PC-3 (cell line): ENCODE measurements at regions not wholly inside any gene's neighbourhood (a gene's known extent, or its start where the extent isn't known, plus 50 kb on each side); places are given as distances from the start of the nearest gene placed in this dataset.
A peak's percentile ranks its signal among the peaks of the same experiment; 100 is the strongest.

Experiments used
- ATAC-seq: fragments of 200-7000 bp; cut with Tn5 transposase; 2 replicates; pipeline ENCODE4 v1.9.1; 2020; ENCODE audit warnings: mild to moderate bottlenecking, moderate library complexity
- BruUV-seq: library from RNA; stranded (reverse); fragments of 400-500 nt; replicated peaks from 2 replicates; lab custom pipeline; 2021; lab: Mats Ljungman, UMichigan
- CTCF ChIA-PET: fragments of 300-600 bp; sonication (Branson Sonifier 250); formaldehyde crosslinking; loops from one replicate; lab custom pipeline; 2022; ENCODE audit warnings: antibody characterized with exemption; lab: Charles Lee
- POLR2A ChIA-PET: fragments of 300-600 bp; sonication (Branson Sonifier 250); formaldehyde crosslinking; loops from one replicate; lab custom pipeline; 2022; ENCODE audit warnings: antibody characterized with exemption; ENCODE audit not compliant: unreplicated experiment; lab: Charles Lee
- DNase-seq: peaks from one replicate; pipeline ENCODE4 v3.0.0-alpha.2; 2015
- H2AFZ ChIP-seq: fragments of 300-600 bp; sonication (generic); 2 replicates; pipeline ENCODE4 v1.6.0; 2016; ENCODE audit warnings: antibody characterized with exemption, low read length
- H3F3A ChIP-seq: fragments of 300-600 bp; sonication (generic); one replicate; pipeline ENCODE4 v1.6.0; 2017; ENCODE audit warnings: antibody characterized with exemption, low read length, control low read depth, mild to moderate bottlenecking; ENCODE audit not compliant: unreplicated experiment
- H3K27ac ChIP-seq: fragments of 300-600 bp; sonication (generic); 2 replicates; pipeline ENCODE4 v1.5.1; 2016; ENCODE audit warnings: mild to moderate bottlenecking, low read length
- H3K27me3 ChIP-seq: fragments of 300-600 bp; sonication (generic); 2 replicates; pipeline ENCODE4 v1.6.1; 2016; ENCODE audit warnings: low read length, mixed read lengths
- H3K36me3 ChIP-seq: fragments of 300-600 bp; sonication (generic); 2 replicates; pipeline ENCODE4 v1.6.1; 2016; ENCODE audit warnings: low read depth, mixed run types, low read length, mixed read lengths
- H3K4me1 ChIP-seq: fragments of 300-600 bp; sonication (generic); 2 replicates; pipeline ENCODE4 v1.5.1; 2016; ENCODE audit warnings: low read length; ENCODE audit not compliant: insufficient read depth
- H3K4me2 ChIP-seq: fragments of 300-600 bp; sonication (generic); 2 replicates; pipeline ENCODE4 v1.6.0; 2016; ENCODE audit warnings: low read length
- H3K4me3 ChIP-seq: fragments of 300-600 bp; sonication (generic); 2 replicates; pipeline ENCODE4 v1.5.1; 2016; ENCODE audit warnings: mild to moderate bottlenecking, low read length, mixed read lengths
- H3K79me2 ChIP-seq: fragments of 300-600 bp; sonication (generic); 2 replicates; pipeline ENCODE4 v1.6.1; 2017; ENCODE audit warnings: low read length, mixed read lengths
- H3K9ac ChIP-seq: fragments of 300-600 bp; sonication (generic); 2 replicates; pipeline ENCODE4 v1.6.0; 2016; ENCODE audit warnings: mild to moderate bottlenecking, low read length
- H3K9me2 ChIP-seq: fragments of 300-600 bp; sonication (generic); replicated peaks from 2 replicates; pipeline ENCODE4 v1.6.1; 2016; ENCODE audit warnings: mixed run types, low read length, mixed read lengths
- H3K9me3 ChIP-seq: fragments of 300-600 bp; sonication (generic); 2 replicates; pipeline ENCODE4 v1.6.1; 2016; ENCODE audit warnings: low read length, mixed read lengths
- H4K20me1 ChIP-seq: fragments of 300-600 bp; sonication (generic); 2 replicates; pipeline ENCODE4 v1.6.1; 2016; ENCODE audit warnings: low read length, mixed read lengths
- EZH2 ChIP-seq: fragments of 300-600 bp; sonication (generic); IDR thresholded peaks from one replicate; pipeline ENCODE4 v1.6.1; 2017; ENCODE audit warnings: antibody characterized with exemption, mild to moderate bottlenecking, low read length; ENCODE audit not compliant: unreplicated experiment
- EZH2phosphoT487 ChIP-seq: fragments of 300-600 bp; sonication (generic); IDR thresholded peaks from 2 replicates; pipeline ENCODE4 v1.6.1; 2018; ENCODE audit warnings: mild to moderate bottlenecking, antibody characterized with exemption, low read length, borderline replicate concordance
- intact Hi-C: fragments of 100-400 bp; cut with micrococcal nuclease; formaldehyde crosslinking; loops from 2 replicates; pipeline ENCODE4 v1.9.0; 2023
- TF ChIP-seq, protein P1 (sequence below): fragments of 300-600 bp; sonication (generic); conservative IDR thresholded peaks from 2 replicates; pipeline ENCODE4 v1.5.1; 2017; ENCODE audit warnings: antibody characterized with exemption, low read depth, mild to moderate bottlenecking, low read length

DNA sequence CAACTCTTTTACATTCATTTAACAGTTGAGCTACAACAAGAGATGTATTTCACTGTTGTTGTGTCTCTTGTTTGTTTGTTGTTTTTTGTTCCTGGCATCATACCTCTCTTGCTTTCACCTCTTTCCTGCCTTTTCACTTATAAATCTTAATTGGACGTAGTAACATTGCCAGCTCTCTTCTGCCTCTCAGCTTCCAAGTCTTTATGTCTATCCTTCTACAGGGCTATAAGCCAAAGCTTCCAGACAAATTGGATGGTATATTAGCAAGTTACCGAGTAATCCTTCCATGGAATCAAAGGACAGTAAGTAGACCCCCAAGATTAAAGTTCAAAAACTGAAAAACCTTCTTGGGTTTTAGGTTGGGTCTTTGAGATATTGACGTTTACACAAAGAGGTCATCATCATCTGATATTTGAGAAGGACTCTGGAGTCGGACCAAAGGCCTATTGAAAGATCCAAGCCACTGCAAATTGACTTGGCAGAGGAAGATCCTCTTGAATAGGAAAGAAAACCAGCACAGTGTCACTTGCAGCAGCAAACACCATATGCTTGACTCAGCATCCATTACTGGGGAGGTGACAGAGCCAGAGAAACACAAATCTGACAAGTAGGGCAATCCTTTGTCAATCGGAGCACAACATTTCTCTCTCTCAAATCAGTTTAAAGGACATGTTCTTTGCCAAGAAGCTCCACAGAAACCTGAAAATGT is 648.5 kb upstream of the NR2F2 start:
- H3K27ac ChIP-seq, result no peak overlapping the region
- no peaks in the 10 kb centered on the region for H3K36me3 ChIP-seq
- H3K9ac ChIP-seq, result no peak overlapping the region
- H3K27me3 ChIP-seq, result no peaks in the 10 kb centered on the region
- H3F3A ChIP-seq, result no peaks in the 10 kb centered on the region
- DNase-seq, result no peak
- ATAC-seq, result no peak
- CTCF ChIA-PET, result no interaction called here
- TF ChIP-seq, protein P1, sequence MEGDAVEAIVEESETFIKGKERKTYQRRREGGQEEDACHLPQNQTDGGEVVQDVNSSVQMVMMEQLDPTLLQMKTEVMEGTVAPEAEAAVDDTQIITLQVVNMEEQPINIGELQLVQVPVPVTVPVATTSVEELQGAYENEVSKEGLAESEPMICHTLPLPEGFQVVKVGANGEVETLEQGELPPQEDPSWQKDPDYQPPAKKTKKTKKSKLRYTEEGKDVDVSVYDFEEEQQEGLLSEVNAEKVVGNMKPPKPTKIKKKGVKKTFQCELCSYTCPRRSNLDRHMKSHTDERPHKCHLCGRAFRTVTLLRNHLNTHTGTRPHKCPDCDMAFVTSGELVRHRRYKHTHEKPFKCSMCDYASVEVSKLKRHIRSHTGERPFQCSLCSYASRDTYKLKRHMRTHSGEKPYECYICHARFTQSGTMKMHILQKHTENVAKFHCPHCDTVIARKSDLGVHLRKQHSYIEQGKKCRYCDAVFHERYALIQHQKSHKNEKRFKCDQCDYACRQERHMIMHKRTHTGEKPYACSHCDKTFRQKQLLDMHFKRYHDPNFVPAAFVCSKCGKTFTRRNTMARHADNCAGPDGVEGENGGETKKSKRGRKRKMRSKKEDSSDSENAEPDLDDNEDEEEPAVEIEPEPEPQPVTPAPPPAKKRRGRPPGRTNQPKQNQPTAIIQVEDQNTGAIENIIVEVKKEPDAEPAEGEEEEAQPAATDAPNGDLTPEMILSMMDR, result no peak
- TF ChIP-seq EZH2phosphoT487 (no peak), EZH2 (no peak)
- POLR2A ChIA-PET, result no interaction called here
- no peaks in the 10 kb centered on the region for H3K79me2 ChIP-seq
- no peaks in the 10 kb centered on the region for H3K9me3 ChIP-seq
- H3K9me2 ChIP-seq, result no peaks in the 10 kb centered on the region
- BruUV-seq, result no TSS peak
- H3K4me1 ChIP-seq, result peaks cover 23% of the 10 kb centered on the region
- intact Hi-C loops, result no loop called here
- H3K4me3 ChIP-seq, result no peak overlapping the region
- H3K4me2 ChIP-seq, result no peak overlapping the region
- H4K20me1 ChIP-seq, result no peaks in the 10 kb centered on the region
- H2AFZ ChIP-seq, result no peak overlapping the region

DNA sequence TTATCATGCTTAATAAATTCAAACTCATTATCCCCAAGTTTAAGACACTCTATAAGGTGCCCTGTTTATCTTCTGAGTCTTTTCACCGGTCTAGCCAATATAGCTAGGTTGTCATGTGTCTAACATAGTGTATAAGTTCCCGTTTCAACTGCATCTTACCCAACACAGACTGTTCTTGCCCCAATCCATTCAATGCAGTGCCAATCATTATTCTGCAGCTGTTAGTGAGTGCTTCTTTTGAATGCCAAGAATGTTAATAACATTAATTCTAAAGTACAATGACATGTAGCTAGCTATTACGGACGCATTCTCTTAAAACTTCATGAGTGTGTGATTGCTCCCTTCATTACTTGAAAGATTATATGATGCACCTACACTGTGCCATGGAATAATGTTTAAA is 646.4 kb upstream of the NR2F2 start:
- no peaks in the 10 kb centered on the region for H3K9me2 ChIP-seq
- peak overlapping the region; percentile 35 for H3K9ac ChIP-seq
- intact Hi-C loops, result no loop called here
- peak overlapping the region; percentile 51 for H3K4me2 ChIP-seq
- H3K36me3 ChIP-seq, result no peaks in the 10 kb centered on the region
- no TSS peak for BruUV-seq
- peak overlapping the region; percentile 84 for H3K27ac ChIP-seq
- no peaks in the 10 kb centered on the region for H3K9me3 ChIP-seq
- H2AFZ ChIP-seq, result no peak overlapping the region
- DNase-seq, result no peak
- no peak for TF ChIP-seq EZH2phosphoT487
- CTCF ChIA-PET, result no interaction called here
- ATAC-seq, result no peak
- POLR2A ChIA-PET, result no interaction called here
- peaks cover 23% of the 10 kb centered on the region for H3K4me1 ChIP-seq
- H3F3A ChIP-seq, result no peaks in the 10 kb centered on the region
- H4K20me1 ChIP-seq, result no peaks in the 10 kb centered on the region
- H3K27me3 ChIP-seq, result no peaks in the 10 kb centered on the region
- no peaks in the 10 kb centered on the region for H3K79me2 ChIP-seq
- peak overlapping the region; percentile 4; the same call in 1 of the 2 replicates for H3K4me3 ChIP-seq

DNA sequence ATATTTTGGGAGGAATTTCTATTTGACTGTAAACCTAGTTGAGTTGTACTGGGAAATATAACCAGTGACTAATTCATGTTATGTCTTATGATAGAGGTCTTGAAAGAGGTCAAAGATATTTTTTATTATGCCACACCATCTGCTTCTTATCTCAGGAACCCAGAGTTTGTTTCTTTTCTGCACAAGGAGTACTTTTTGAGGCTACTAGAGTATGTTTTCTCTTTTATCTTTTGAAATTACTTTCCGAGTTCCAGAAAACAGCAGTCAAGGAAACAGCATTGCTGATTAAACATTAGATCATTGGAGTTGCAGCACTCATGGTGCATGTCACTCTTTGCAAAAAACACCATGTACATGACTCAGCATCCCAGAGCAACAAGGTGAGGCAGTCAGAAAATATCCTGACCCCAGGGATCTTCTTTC is 645.8 kb upstream of the NR2F2 start:
- ChIA-PET CTCF (no interaction called here), POLR2A (no interaction called here)
- Histone ChIP-seq H3K36me3 (no peaks in the 10 kb centered on the region), H3K27ac (peak overlapping the region; percentile 84), H3K27me3 (no peaks in the 10 kb centered on the region), H3F3A (no peaks in the 10 kb centered on the region), H3K9me2 (no peaks in the 10 kb centered on the region), H3K9me3 (no peaks in the 10 kb centered on the region), H3K4me3 (peak overlapping the region; percentile 4; the same call in 1 of the 2 replicates), H4K20me1 (no peaks in the 10 kb centered on the region), H2AFZ (no peak overlapping the region; the same call in 1 of the 2 replicates), H3K4me2 (peak overlapping the region; percentile 51), H3K9ac (peak overlapping the region; percentile 35), H3K79me2 (no peaks in the 10 kb centered on the region), H3K4me1 (peaks cover 23% of the 10 kb centered on the region)
- BruUV-seq, result no TSS peak
- peak; percentile 96 for ATAC-seq
- intact Hi-C loops, result no loop called here
- TF ChIP-seq EZH2phosphoT487 (no peak), EZH2 (no peak)
- TF ChIP-seq, protein P1, result no peak
- peak; percentile 87 for DNase-seq
